Left ventricle myocardium inferior (tissue), 1 donor: ENCODE measurements at regions not wholly inside any gene's neighbourhood (a gene's known extent, or its start where the extent isn't known, plus 50 kb on each side); places are given as distances from the start of the nearest gene placed in this dataset.
A peak's percentile ranks its signal among the peaks of the same experiment; 100 is the strongest.
"Not testable (repeated sequence)": the region's sequence is repeated elsewhere in the genome, so short reads cannot be mapped to it uniquely, and the experiment has no call there.

Experiments
- DNase-seq: peaks from one replicate; pipeline ENCODE4 v3.0.0-alpha.2; 2020
- H3K27ac ChIP-seq: fragments of 200-600 bp; replicated peaks from 2 replicates; pipeline ENCODE4 v1.8.0; 2021
- H3K27me3 ChIP-seq: fragments of 200-600 bp; 2 replicates; pipeline ENCODE4 v1.8.0; 2021; ENCODE audit warnings: low read depth
- H3K36me3 ChIP-seq: fragments of 200-600 bp; 2 replicates; pipeline ENCODE4 v1.8.0; 2021
- H3K4me1 ChIP-seq: fragments of 200-600 bp; 2 replicates; pipeline ENCODE4 v1.8.0; 2021
- H3K4me3 ChIP-seq: fragments of 200-600 bp; 2 replicates; pipeline ENCODE4 v1.8.0; 2021; ENCODE audit warnings: mild to moderate bottlenecking, moderate library complexity
- H3K9me3 ChIP-seq: fragments of 200-600 bp; replicated peaks from 2 replicates; pipeline ENCODE4 v1.8.0; 2021
- intact Hi-C: fragments of 100-400 bp; cut with micrococcal nuclease; formaldehyde crosslinking; loops from one replicate; pipeline ENCODE4 v1.11.0; 2022
- donor health status: DM: no; HTN: yes; CAD: no; lungs with severe emphysema.

DNA sequence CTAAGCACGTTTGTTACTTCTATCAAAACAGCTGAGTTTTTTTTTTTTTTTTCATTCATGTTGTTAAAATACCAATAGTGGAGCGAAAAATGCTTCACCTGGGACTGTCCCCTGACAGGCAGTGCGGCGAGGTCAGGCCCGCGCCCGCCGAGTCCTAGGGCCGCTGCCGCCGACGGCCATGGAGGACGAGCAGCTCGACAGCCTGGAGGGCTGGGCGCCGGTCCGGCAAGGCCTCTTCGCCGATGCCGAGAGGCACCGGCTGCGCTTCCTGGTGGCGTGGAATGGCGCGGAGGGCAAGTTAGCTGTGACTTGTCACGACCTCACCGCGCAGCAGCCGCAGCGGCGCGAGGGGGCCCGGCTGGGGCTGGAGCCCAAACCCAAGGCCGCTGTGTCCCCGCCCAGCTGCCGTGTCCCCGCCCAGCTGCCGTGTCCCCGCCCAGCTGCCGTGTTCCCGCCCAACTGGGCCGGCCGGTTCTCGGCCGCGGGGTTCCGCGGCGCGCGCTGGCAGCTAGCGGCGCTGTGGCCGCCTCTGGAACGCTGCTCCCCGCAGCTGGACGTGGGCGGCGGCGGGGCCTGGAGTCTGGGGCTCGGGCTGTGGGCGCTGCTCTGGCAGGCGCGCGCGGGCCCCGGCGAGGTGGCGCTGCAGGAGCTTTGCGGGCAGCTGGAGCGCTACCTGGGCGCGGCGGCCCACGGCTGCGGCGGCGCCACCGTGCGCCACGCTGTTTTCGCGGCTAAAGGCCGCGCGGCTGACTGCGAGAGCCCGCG is 56.7 kb upstream of the GOLGA8R start:
- H3K36me3 ChIP-seq, H3K4me1 ChIP-seq, intact Hi-C loops, H3K27me3 ChIP-seq, H3K9me3 ChIP-seq: not testable (repeated sequence)
- Histone ChIP-seq H3K4me3 (peak overlapping the region; percentile 67), H3K27ac (peak overlapping the region; percentile 85)
- DNase-seq = peak; percentile 69

DNA sequence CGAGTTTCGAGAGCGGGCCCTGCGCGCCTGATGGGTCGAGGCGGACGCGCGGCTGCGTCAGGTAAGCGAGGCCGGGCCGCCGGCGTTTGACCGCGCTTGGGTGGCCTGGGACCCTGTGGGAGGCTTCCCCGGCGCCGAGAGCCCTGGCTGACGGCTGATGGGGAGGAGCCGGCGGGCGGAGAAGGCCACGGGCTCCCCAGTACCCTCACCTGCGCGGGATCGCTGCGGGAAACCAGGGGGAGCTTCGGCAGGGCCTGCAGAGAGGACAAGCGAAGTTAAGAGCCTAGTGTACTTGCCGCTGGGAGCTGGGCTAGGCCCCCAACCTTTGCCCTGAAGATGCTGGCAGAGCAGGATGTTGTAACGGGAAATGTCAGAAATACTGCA is 57.3 kb upstream of the GOLGA8R start:
- Histone ChIP-seq H3K27ac (peak overlapping the region; percentile 85), H3K4me3 (peak overlapping the region; percentile 67)
- DNase-seq, H3K4me1 ChIP-seq, H3K36me3 ChIP-seq, intact Hi-C loops, H3K27me3 ChIP-seq, H3K9me3 ChIP-seq: not testable (repeated sequence)

DNA sequence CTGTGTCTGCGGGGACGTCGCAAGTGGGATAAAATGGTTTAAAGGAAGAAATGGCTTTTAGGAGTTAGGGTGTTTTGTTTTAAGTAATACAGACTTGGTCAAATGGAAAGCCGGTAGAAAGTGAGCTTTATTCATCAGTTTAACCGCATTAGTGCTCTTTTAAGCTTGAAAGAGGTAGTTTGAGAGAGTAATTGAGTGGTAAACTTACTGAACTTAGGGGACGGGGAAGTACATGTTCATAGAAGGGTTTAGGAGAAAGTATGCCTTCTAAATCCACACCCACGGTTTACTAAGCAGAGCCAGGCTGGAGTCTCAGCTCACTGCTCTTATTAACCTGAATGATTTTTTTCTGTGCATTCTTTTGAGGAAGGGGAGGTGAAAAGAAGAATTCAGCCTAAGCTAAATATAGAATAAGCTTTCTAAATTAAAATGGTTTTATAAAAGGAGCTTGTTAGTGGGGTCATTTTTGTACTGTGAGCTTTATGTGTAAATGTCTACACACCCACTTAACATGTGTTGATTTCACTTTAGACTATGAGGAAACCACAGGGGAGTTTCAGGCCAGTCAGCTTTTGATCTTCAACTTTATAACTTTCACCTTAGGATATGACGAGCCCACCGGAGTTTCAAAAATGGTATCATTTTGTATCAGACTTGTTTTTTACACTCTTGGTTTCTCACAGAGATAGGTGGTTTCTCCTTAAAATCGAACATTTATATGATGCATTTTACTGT is 57.9 kb upstream of the GOLGA8R start:
- H3K9me3 ChIP-seq, H3K36me3 ChIP-seq, H3K4me1 ChIP-seq, H3K27ac ChIP-seq, DNase-seq, H3K4me3 ChIP-seq, intact Hi-C loops, H3K27me3 ChIP-seq: not testable (repeated sequence)

DNA sequence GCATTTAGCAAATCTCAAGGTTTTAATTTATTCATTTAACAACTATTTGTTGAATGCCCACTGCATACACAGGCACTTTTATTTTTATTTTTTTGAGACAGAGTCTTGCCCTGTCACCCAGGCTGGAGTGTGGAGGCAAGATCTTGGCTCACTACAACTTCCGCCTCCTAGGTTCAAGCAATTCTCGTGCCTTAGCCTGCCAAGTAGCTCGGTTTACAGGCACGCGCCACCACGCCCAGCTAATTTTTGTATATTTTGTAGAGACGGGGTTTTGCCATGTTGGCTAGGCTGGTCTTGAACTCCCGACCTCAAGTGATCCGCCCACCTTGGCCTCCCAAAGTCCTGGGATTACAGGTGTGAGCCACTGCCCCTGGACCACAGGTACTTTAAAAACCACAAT is 67.0 kb upstream of the GOLGA8Q start:
- H3K4me1 ChIP-seq, H3K27ac ChIP-seq, intact Hi-C loops, H3K9me3 ChIP-seq, DNase-seq, H3K4me3 ChIP-seq, H3K27me3 ChIP-seq: not testable (repeated sequence)
- peaks cover 18% of the 10 kb centered on the region for H3K36me3 ChIP-seq

DNA sequence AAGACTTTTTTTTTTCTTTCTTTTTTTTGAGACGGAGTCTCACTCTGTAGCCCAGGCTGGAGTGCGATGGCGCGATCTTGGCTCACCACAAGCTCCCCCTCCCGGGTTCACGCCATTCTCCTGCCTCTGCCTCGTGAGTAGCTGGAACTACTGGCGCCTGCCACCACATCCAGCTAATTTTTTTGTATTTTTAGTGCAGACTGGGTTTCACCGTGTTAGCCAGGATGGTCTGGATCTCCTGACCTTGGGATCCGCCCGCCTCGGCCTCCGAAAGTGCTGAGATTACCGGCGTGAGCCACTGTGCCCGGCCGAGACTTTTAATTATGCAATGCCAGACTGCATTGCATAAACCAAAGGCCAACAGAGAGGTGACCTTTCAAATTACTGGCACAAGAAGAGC is 62.6 kb upstream of the GOLGA8Q start:
- intact Hi-C loops, H3K9me3 ChIP-seq, H3K4me3 ChIP-seq, H3K4me1 ChIP-seq, H3K27ac ChIP-seq, H3K27me3 ChIP-seq, DNase-seq: not testable (repeated sequence)
- peaks cover 18% of the 10 kb centered on the region for H3K36me3 ChIP-seq

DNA sequence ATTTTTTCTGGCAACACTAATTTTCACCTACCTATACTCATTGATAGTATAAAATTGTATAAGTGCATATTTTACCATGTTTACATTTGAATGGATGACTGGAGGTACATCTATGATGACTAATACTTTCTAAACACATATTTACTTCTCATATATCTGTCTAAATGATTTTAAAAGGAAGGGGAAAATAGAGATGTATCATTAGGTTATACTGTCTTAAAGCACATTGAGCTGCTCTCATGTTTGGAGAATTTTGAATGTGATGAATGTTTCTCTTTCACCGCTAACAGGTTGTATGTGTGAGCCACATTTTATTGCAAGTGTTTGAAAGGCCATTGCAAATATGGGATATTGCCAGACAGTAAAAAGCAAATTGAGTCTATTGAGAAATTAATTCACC is 61.5 kb upstream of the GOLGA8Q start:
- H3K9me3 ChIP-seq, H3K4me1 ChIP-seq, H3K27ac ChIP-seq, DNase-seq, intact Hi-C loops, H3K4me3 ChIP-seq, H3K27me3 ChIP-seq: not testable (repeated sequence)
- H3K36me3 ChIP-seq = peaks cover 12% of the 10 kb centered on the region

DNA sequence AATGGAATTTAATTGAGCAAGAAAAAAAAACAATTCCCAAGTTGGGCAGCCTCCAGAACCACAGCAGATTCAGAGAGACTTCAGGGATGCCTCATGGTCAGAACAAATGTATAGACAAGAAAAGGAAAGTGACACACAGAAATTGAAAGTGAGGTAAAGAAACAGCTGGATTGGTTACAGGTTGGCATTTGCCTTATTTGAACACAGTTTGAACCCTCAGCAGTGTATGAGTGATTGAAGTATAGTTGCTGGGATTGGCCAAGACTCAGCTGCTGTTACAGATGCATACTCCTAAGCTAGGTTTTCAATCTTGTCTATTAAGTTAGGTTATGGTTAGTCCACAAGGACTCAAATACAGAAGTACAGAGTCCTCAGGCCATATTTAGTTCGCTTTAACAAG is 57.9 kb upstream of the GOLGA8Q start:
- H3K4me3 ChIP-seq, H3K9me3 ChIP-seq, DNase-seq, intact Hi-C loops, H3K4me1 ChIP-seq, H3K27ac ChIP-seq, H3K36me3 ChIP-seq, H3K27me3 ChIP-seq: not testable (repeated sequence)

DNA sequence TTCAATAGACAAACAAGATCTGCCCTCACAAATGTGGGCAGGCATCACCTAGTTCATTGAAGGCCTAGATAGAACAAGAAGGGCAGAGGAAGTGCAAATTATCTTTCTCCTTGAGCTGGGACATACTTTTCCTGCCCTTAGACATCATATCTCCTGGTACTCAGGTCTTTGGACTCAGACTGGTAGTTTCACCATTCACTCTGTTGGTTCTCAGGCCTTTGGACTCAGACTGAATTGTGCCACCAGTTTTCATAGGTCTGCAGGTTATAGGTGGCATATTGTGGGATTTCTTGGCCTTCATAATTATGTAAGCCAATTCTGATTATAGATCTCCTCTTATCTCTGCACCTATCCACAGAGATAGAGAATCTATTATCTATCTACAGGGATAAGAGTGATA is 54.6 kb upstream of the GOLGA8Q start:
- H3K4me3 ChIP-seq, H3K27me3 ChIP-seq, DNase-seq, H3K9me3 ChIP-seq, H3K36me3 ChIP-seq, intact Hi-C loops, H3K4me1 ChIP-seq, H3K27ac ChIP-seq: not testable (repeated sequence)

DNA sequence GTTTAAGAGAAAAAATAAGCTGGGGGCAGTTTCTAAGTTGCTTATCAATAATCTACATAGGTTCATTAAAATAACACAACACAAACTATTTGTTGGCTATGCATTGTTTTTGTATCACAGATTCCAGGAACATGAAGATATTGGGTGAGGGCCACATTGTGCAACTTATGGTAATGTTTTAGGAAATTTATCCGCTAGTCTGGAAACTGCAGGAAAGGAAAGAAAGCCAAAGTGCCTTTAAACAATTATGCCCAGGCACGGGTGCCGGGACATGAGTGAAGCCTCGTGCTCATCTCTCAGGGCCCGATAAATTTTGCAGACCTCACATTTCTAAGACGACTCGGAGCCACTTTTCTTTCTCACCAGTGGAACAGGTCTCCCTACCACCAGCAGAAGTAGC is 52.6 kb upstream of the GOLGA8Q start:
- intact Hi-C loops, H3K4me1 ChIP-seq, H3K27me3 ChIP-seq, H3K27ac ChIP-seq, H3K36me3 ChIP-seq, H3K9me3 ChIP-seq, H3K4me3 ChIP-seq, DNase-seq: not testable (repeated sequence)

DNA sequence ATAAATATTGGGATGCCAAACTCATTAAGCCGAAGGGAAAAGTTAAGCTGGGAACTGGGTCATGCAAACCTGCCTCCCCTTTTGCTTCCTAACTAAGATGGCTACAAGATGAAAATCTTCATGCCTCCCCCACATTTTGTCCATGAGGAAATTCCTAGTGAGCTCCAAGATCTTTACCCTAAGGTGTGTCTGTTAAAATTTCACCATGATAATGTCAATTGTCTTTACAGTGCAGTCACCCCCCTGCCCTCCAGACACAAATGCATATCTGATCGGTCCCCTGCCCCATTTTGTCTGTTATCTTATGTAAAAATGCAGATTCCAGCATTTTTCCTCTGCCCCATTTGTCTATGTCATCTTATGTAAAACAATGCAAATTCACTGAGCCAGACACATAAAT is 51.3 kb upstream of the GOLGA8Q start:
- H3K4me1 ChIP-seq, H3K36me3 ChIP-seq, intact Hi-C loops, H3K4me3 ChIP-seq, H3K27me3 ChIP-seq, H3K9me3 ChIP-seq, H3K27ac ChIP-seq, DNase-seq: not testable (repeated sequence)
